Endodermal cell (in vitro differentiated cells): ENCODE measurements at regions not wholly inside any gene's neighbourhood (a gene's known extent, or its start where the extent isn't known, plus 50 kb on each side); places are given as distances from the start of the nearest gene placed in this dataset.

Source experiments
- DNase-seq: peaks from one replicate; pipeline ENCODE4 v3.0.0-alpha.2; 2017
- H3K27ac ChIP-seq: 2 replicates; pipeline ENCODE4 v1.5.1; 2013; ENCODE audit warnings: mild to moderate bottlenecking, low read depth, low read length, moderate library complexity
- H3K27me3 ChIP-seq: 2 replicates; pipeline ENCODE4 v1.6.1; 2013; ENCODE audit warnings: mild to moderate bottlenecking, low read length, moderate library complexity; ENCODE audit not compliant: insufficient read depth, control insufficient read depth, poor library complexity, severe bottlenecking
- H3K36me3 ChIP-seq: 2 replicates; pipeline ENCODE4 v1.7.0; 2013; ENCODE audit warnings: mild to moderate bottlenecking, low read length, moderate library complexity; ENCODE audit not compliant: control insufficient read depth, insufficient read depth
- H3K4me1 ChIP-seq: one replicate; pipeline ENCODE4 v1.7.0; 2013; ENCODE audit warnings: low read length; ENCODE audit not compliant: control insufficient read depth, insufficient read depth
- H3K4me3 ChIP-seq: 2 replicates; pipeline ENCODE4 v1.5.1; 2013; ENCODE audit warnings: mild to moderate bottlenecking, low read length, moderate library complexity
- H3K9ac ChIP-seq: 2 replicates; pipeline ENCODE4 v1.6.1; 2013; ENCODE audit warnings: mild to moderate bottlenecking, low read length, moderate library complexity; ENCODE audit not compliant: poor library complexity, severe bottlenecking; ENCODE audit errors: extremely low read depth
- H3K9me3 ChIP-seq: 2 replicates; pipeline ENCODE4 v1.6.1; 2013; ENCODE audit warnings: mild to moderate bottlenecking, low read length, moderate library complexity; ENCODE audit not compliant: control insufficient read depth
- H3K27ac Mint-ChIP-seq: 2 replicates; pipeline ENCODE4 v1.8.0; 2020; ENCODE audit warnings: mixed read lengths
- H3K27me3 Mint-ChIP-seq: 2 replicates; pipeline ENCODE4 v1.8.0; 2021; ENCODE audit warnings: mild to moderate bottlenecking, mixed read lengths; ENCODE audit not compliant: insufficient read depth
- H3K36me3 Mint-ChIP-seq: 2 replicates; pipeline ENCODE4 v1.8.0; 2020; ENCODE audit warnings: low read depth, mixed read lengths
- H3K4me1 Mint-ChIP-seq: 2 replicates; pipeline ENCODE4 v1.8.0; 2020; ENCODE audit warnings: mixed read lengths
- H3K4me3 Mint-ChIP-seq: 2 replicates; pipeline ENCODE4 v1.8.0; 2020; ENCODE audit warnings: mild to moderate bottlenecking, moderate library complexity, mixed read lengths
- H3K9me3 Mint-ChIP-seq: 2 replicates; pipeline ENCODE4 v1.8.0; 2020; ENCODE audit warnings: mild to moderate bottlenecking, mixed read lengths
- CTCF ChIP-seq: fragments of 200-600 bp; sonication (generic); conservative IDR thresholded peaks from 2 replicates; pipeline ENCODE4 v1.5.0; 2021; ENCODE audit warnings: antibody characterized with exemption, mild to moderate bottlenecking
- WGBS, 2 experiments: methylation state at CpG; one replicate each; pipeline versions ENCODE4 v1.1.5 to v1.1.7; 2013; ENCODE audit warnings: missing lambda C conversion rate in 2 of 2, mixed read lengths in 1 of 2; ENCODE audit not compliant: insufficient coverage in 1 of 2, insufficient read length in 1 of 2; 5-methylcytosine and 5-hydroxymethylcytosine counted together

- Mint-ChIP-seq H3K4me1 (no peaks in the 10 kb centered on the region), H3K36me3 (no peaks in the 10 kb centered on the region), H3K27me3 (peaks cover 2% of the 10 kb centered on the region), H3K4me3 (no peak overlapping the region), H3K9me3 (no peaks in the 10 kb centered on the region), H3K27ac (no peak overlapping the region)
- Histone ChIP-seq H3K9ac (no peak overlapping the region), H3K4me3 (no peak overlapping the region), H3K36me3 (no peaks in the 10 kb centered on the region), H3K9me3 (no peaks in the 10 kb centered on the region), H3K27ac (no peak overlapping the region), H3K4me1 (no peaks in the 10 kb centered on the region), H3K27me3 (no peaks in the 10 kb centered on the region)
- no peak for DNase-seq
- WGBS, 2 experiments, result 80% methylated on average over 1 of the region's 1 CpG; no CpG with 5 or more reads in 1 of the 2 experiments
- no peak for TF ChIP-seq CTCF
Observed at GRCh38 chr15:30008156-30008555, 74.6 kb upstream of the GOLGA8J start.

- no peak overlapping the region for H3K4me3 Mint-ChIP-seq
- no peak for TF ChIP-seq CTCF
- H3K27ac Mint-ChIP-seq, result no peak overlapping the region
- Histone ChIP-seq H3K27ac (no peak overlapping the region), H3K4me1 (no peaks in the 10 kb centered on the region), H3K9ac (no peak overlapping the region), H3K4me3 (no peak overlapping the region), H3K36me3 (no peaks in the 10 kb centered on the region), H3K9me3 (no peaks in the 10 kb centered on the region), H3K27me3 (no peaks in the 10 kb centered on the region)
- H3K9me3 Mint-ChIP-seq, result peaks cover 6% of the 10 kb centered on the region
- no peaks in the 10 kb centered on the region for H3K36me3 Mint-ChIP-seq
- DNase-seq, result no peak
- no peaks in the 10 kb centered on the region for H3K4me1 Mint-ChIP-seq
- WGBS, 2 experiments, result 83 to 92% methylated on average over 4 to 5 of the region's 5 CpGs
- H3K27me3 Mint-ChIP-seq, result peaks cover 2% of the 10 kb centered on the region
Observed at GRCh38 chr15:30001602-30002001, 81.2 kb upstream of the GOLGA8J start.

- H3K9ac ChIP-seq, result no peak overlapping the region
- H3K36me3 ChIP-seq, result no peaks in the 10 kb centered on the region
- H3K4me3 ChIP-seq, result no peak overlapping the region
- Mint-ChIP-seq H3K36me3 (no peaks in the 10 kb centered on the region), H3K27me3 (no peaks in the 10 kb centered on the region), H3K9me3 (peaks cover 6% of the 10 kb centered on the region), H3K4me3 (no peak overlapping the region), H3K4me1 (no peaks in the 10 kb centered on the region), H3K27ac (no peak overlapping the region)
- no peaks in the 10 kb centered on the region for H3K27me3 ChIP-seq
- WGBS, 2 experiments, result 80 to 95% methylated on average over 2 of the region's 2 CpGs
- no peaks in the 10 kb centered on the region for H3K9me3 ChIP-seq
- DNase-seq, result no peak
- H3K4me1 ChIP-seq, result no peaks in the 10 kb centered on the region
- H3K27ac ChIP-seq, result no peak overlapping the region
- no peak for TF ChIP-seq CTCF
Observed at GRCh38 chr15:29998033-29998432, 84.7 kb upstream of the GOLGA8J start.
